ENCODE measurements at regions not wholly inside any gene's neighbourhood (a gene's known extent, or its start where the extent isn't known, plus 50 kb on each side); places are given as distances from the start of the nearest gene placed in this dataset.

GRCh38 chr11:27184458-27185312 lies 144.1 kb downstream of the BBOX1 start:
- TF ChIP-seq POLR2AphosphoS5 (IDR thresholded peaks at IDR 0.05) = no peak
- no peak for TF ChIP-seq POLR2A (IDR thresholded peaks at IDR 0.05)
- TF ChIP-seq CTCF (IDR thresholded peaks at IDR 0.05) = no peak
- no peak for TF ChIP-seq EP300 (IDR thresholded peaks at IDR 0.05)

All from upper lobe of left lung (tissue), 4 donors.